ENCODE measurements at regions not wholly inside any gene's neighbourhood (a gene's known extent, or its start where the extent isn't known, plus 50 kb on each side); places are given as distances from the start of the nearest gene placed in this dataset.
A peak's percentile ranks its signal among the peaks of the same experiment; 100 is the strongest.
"Not testable (repeated sequence)": the region's sequence is repeated elsewhere in the genome, so short reads cannot be mapped to it uniquely, and the experiment has no call there.

GRCh38 chr7:65731129-65731528, 141.7 kb upstream of the VKORC1L1 start:
- DNase-seq (ENCODE audit: low read depth in 1 of 2, low spot score in 1 of 2) = no peak
- in situ Hi-C loops (cut with HindIII; ENCODE audit: low pct_unique_long_range_greater_than_20kb, low sequenced_read_pairs) = no loop called here
- no peak for TF ChIP-seq JUND (IDR thresholded peaks at IDR 0.05; ENCODE audit: low read depth)

GRCh38 chr7:65731562-65732035, 141.3 kb upstream of the VKORC1L1 start:
- in situ Hi-C loops (cut with HindIII; ENCODE audit: low pct_unique_long_range_greater_than_20kb, low sequenced_read_pairs) = no loop called here
- DNase-seq (ENCODE audit: low read depth in 1 of 2, low spot score in 1 of 2) = no peak
- TF ChIP-seq JUND (IDR thresholded peaks at IDR 0.05; ENCODE audit: low read depth) = no peak

DNA sequence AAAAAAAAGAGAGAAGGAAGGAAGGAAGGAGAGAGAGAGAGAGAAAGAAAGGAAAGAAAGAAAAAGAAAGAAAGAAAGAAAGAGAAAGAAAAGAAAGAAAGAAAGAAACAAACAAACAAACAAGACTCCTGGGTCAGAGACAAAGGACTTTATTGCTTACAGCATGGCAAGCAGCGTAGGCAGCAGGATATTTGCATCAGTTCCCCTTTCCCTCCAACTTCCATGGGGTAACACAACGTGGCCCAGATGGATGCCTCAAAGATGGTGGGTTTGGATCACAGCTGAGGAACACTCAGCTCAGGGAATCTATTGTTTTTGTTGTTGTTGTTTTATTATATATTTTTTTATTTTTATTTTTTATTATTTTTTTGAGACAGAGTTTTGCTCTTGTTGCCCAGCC, 128.5 kb upstream of the VKORC1L1 start:
- in situ Hi-C loops (cut with HindIII; ENCODE audit: low pct_unique_long_range_greater_than_20kb, low sequenced_read_pairs) = no loop called here

DNA sequence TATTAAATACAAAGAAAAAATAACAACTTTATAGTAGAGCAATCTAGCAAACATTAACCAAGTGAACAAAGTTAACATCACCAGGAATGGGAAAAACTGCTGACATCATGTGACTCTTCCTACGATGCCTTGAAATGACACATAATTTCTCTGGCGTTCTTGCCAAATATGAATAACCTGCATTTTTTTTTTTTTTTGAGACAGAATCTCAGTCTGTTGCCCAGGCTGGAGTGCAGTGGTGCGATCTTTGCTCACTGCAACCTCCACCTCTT, 126.5 kb upstream of the VKORC1L1 start:
- DNase-seq (ENCODE audit: low read depth in 1 of 2, low spot score in 1 of 2) = no peak
- no peak for TF ChIP-seq JUND (IDR thresholded peaks at IDR 0.05; ENCODE audit: low read depth)
- in situ Hi-C loops (cut with HindIII; ENCODE audit: low pct_unique_long_range_greater_than_20kb, low sequenced_read_pairs) = no loop called here

More for the DNA sequence above, 128.5 kb upstream of the VKORC1L1 start:
- TF ChIP-seq JUND (IDR thresholded peaks at IDR 0.05; ENCODE audit: low read depth) = no peak
- DNase-seq (ENCODE audit: low read depth in 1 of 2, low spot score in 1 of 2) = no peak

- in situ Hi-C loops (cut with HindIII; ENCODE audit: low pct_unique_long_range_greater_than_20kb, low sequenced_read_pairs) = no loop called here
- no peak for DNase-seq (ENCODE audit: low read depth in 1 of 2, low spot score in 1 of 2)
- TF ChIP-seq JUND (IDR thresholded peaks at IDR 0.05; ENCODE audit: low read depth) = no peak
Measured at GRCh38 chr7:65749039-65749438, 123.8 kb upstream of the VKORC1L1 start.

DNA sequence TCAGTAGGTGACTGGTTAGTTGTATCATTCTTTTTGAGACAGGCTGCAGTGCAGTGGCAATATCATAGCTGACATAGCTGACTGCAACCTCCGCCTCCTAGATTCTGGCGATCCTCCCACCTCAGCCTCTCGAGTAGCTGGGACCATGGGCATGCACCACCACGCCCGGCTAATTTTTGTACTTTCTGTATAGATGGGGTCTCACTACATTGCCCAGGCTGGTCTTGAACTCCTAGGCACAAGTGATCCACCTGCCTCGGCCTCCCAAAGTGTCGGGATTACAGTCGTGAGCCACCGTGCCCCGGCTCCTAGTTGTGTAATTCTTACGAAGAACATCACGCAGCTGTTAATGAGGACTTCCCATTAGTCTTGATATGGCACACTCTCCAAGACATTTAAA, 123.4 kb upstream of the VKORC1L1 start:
- in situ Hi-C loops (cut with HindIII; ENCODE audit: low pct_unique_long_range_greater_than_20kb, low sequenced_read_pairs) = no loop called here
- no peak for DNase-seq (ENCODE audit: low read depth in 1 of 2, low spot score in 1 of 2)
- no peak for TF ChIP-seq JUND (IDR thresholded peaks at IDR 0.05; ENCODE audit: low read depth)

- DNase-seq (ENCODE audit: low read depth in 1 of 2, low spot score in 1 of 2) = peak; percentile 90 to 96
- no peak for TF ChIP-seq JUND (IDR thresholded peaks at IDR 0.05; ENCODE audit: low read depth)
- in situ Hi-C loops (cut with HindIII; ENCODE audit: low pct_unique_long_range_greater_than_20kb, low sequenced_read_pairs) = no loop called here
Measured at GRCh38 chr7:65750511-65751344, 122.1 kb upstream of the VKORC1L1 start.

DNA sequence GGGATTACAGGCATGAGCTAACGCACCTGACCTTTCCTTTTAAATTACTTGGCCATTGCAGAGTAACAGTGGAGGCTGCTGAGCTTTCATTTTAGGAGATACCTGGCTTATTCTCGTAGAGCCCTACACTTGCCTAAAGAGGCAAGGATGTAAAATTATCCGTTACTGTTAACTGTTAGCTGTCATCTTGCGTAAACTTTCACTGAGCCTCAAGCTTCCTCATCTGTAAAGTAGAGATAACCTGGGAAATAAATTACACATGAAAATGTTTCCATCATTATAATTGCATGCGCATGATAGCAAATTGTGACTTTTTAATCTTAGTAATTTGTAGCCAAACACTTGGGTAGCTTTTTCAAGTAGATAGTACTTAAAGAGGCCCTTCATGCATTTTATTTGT, 118.8 kb upstream of the VKORC1L1 start:
- DNase-seq (ENCODE audit: low read depth in 1 of 2, low spot score in 1 of 2); in situ Hi-C loops (cut with HindIII; ENCODE audit: low pct_unique_long_range_greater_than_20kb, low sequenced_read_pairs): not testable (repeated sequence)

DNA sequence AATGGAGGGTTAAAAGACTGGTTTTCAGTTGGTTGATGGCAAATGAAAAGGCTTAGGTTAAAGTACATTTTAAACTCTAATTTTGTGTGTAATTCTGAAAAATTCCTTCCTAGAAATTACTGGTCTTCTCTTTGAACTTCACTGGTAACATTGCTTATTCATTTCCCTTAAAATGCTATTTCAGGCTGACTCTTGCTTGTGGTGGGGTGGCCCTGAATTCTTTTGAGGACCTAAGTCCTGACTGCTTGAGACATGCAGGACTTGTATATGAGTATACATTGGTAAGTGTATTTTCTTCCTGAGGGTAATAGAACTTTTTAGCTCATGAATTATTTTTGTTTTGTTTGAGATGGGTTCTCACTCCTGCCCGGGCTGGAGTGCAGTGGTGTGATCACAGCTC, 113.9 kb upstream of the VKORC1L1 start:
- DNase-seq (ENCODE audit: low read depth in 1 of 2, low spot score in 1 of 2); in situ Hi-C loops (cut with HindIII; ENCODE audit: low pct_unique_long_range_greater_than_20kb, low sequenced_read_pairs): not testable (repeated sequence)

DNA sequence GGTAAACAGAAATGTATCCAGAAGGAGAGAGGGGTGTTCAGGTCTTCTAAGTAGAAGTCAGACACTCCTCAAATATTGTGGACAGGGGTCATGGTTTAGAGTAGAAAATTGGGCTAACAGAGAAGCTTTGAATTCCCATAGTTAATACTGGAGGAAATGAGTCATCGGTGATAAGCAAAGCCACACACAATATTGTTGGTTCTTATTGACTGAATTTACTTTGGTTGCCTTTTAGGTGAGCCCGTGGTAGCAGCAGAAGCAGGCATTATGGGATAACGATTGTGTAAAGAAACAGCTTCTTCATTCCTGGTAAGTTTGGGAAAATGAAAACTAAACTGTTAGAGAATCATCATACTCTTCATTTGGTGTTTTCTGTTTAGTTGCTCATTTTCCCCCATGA, 110.2 kb upstream of the VKORC1L1 start:
- DNase-seq (ENCODE audit: low read depth in 1 of 2, low spot score in 1 of 2); in situ Hi-C loops (cut with HindIII; ENCODE audit: low pct_unique_long_range_greater_than_20kb, low sequenced_read_pairs): not testable (repeated sequence)

DNA sequence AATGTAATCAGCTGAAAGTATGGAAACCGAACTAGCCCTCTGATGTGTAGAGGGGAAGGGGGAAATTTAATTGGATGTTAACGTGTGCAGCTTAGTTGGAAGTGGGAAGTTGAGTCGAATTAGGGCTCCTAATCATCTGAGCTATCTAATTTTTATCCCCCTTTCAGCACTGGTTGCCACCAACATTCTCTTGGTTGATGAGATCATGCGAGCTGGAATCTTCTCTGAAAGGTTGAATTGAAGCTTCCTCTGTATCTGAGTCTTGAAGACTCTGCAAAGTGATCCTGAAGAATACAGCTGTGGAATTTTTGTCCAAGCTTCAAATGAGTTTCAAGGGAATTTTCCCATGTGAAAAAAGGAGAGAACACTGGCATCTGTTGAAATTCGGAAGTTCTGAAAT, 109.8 kb upstream of the VKORC1L1 start:
- in situ Hi-C loops (cut with HindIII; ENCODE audit: low pct_unique_long_range_greater_than_20kb, low sequenced_read_pairs) = not testable (repeated sequence)

DNA sequence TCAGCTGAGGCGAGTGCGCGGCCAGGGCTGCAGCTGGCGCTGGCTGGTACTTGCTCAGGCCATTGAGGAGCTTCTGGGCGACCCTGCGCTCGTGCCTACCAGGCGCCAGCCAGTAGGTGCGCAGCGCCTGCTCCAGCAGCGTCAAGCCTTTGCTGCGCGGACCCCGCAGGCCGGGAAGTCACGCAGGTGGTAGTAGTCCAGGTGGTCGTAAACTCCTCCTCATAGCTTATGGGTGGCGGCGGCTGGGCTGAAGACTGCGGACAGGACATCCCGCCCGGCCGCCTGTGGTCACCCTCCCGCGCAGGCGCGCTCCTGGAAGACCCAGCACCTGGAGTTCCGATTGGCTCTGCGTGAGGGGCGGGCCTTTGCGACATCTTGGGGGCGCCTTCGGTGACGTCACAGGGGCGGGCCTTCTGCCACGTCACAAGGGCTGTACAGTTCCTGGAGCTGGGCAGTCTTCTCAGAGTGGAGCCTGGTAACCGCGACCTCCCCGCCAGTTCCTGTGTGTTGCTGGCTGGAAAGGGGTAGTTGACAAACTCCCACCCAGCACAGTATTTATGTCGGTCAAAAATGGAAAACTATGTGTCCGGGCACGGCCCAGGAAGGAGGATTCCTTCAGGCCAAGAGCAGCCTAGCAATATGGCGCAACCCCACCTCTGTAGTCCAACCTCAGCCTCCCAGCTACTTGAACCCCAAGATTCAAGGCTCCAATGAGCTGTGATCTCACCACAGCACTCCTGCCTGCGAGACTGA, 102.2 kb upstream of the VKORC1L1 start:
- in situ Hi-C loops (cut with HindIII; ENCODE audit: low pct_unique_long_range_greater_than_20kb, low sequenced_read_pairs) = not testable (repeated sequence)
- peak; percentile 82 to 97 for DNase-seq (ENCODE audit: low read depth in 1 of 2, low spot score in 1 of 2)

More for the DNA sequence above, 109.8 kb upstream of the VKORC1L1 start:
- DNase-seq (ENCODE audit: low read depth in 1 of 2, low spot score in 1 of 2) = not testable (repeated sequence)

DNA sequence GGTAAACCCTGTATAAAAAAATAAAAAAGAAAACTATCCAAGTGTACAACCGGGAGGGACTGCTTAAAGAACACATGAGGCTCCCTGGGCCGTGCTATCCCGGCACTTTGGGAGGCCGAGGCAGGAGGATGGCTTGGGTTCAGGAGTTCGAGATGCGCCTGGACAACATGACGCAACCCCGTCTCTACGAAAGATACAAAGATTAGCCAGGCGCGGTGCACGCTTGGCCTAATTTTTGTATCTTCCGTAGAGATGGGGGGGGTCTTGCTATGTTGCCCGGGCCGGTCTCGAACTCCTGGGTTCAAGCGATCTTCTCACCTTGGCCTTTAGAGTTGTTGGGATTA, 101.7 kb upstream of the VKORC1L1 start:
- DNase-seq (ENCODE audit: low read depth in 1 of 2, low spot score in 1 of 2); in situ Hi-C loops (cut with HindIII; ENCODE audit: low pct_unique_long_range_greater_than_20kb, low sequenced_read_pairs): not testable (repeated sequence)

DNA sequence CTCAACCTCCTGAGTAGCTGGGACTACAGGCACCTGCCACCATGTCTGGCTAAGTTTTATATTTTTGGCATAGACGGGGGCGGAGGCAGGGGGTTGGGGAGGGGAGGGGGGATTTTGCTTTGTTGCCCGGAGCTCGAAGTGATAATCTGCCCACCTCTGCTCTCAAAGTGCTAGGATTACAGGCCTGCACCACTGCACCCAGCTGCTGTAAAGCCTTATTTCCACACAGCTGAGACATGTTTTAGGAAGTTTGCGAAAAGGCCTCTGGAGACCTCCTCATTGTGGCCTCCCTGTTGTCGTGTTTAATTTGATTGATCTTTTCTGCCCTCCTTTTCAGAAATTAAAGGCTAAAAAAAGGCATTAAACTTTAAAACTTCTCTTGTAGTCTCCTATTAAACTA, 96.2 kb upstream of the VKORC1L1 start:
- DNase-seq (ENCODE audit: low read depth in 1 of 2, low spot score in 1 of 2); in situ Hi-C loops (cut with HindIII; ENCODE audit: low pct_unique_long_range_greater_than_20kb, low sequenced_read_pairs): not testable (repeated sequence)

GRCh38 chr7:65789943-65790342, 82.9 kb upstream of the VKORC1L1 start:
- DNase-seq (ENCODE audit: low read depth in 1 of 2, low spot score in 1 of 2); in situ Hi-C loops (cut with HindIII; ENCODE audit: low pct_unique_long_range_greater_than_20kb, low sequenced_read_pairs): not testable (repeated sequence)

DNA sequence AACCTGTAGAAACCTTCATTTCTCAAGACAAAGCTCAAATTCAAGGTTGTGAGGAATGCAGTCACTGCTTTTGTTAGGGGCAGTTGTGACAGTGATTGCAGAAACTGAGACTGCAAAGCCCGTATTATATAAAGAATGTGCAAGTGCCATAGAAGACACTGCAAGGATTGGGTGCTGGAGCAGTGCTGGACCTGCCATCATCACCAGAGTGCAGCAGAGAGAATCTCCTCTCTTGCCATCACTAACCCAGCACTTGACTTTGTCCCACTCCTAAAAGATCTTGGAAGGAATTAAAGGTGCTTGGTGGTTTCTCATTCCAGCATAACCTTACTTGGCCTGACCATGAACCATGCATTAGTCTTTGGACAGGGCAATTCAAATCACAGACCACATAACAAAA, 81.1 kb upstream of the VKORC1L1 start:
- in situ Hi-C loops (cut with HindIII; ENCODE audit: low pct_unique_long_range_greater_than_20kb, low sequenced_read_pairs) = not testable (repeated sequence)
- peak in 1 of 2 experiments; percentile 18 for DNase-seq (ENCODE audit: low read depth in 1 of 2, low spot score in 1 of 2)

DNA sequence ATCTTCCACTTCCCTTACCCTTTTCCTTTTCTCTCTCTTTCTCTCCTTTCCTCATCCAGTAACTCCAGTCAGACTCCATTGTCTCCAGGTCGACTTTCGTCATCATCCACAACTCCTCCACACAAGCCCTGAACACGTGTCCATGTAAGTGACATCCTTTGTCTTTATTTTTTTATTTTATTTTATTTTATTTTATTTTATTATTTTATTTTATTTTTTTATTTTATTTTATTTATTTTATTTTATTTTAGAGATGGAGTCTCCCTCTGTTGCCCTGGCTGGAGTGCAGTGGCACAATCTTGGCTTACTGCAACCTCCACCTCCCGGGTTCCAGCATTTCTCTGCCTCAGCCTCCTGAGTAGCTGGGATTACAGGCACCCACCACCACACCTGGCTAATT, 80.1 kb upstream of the VKORC1L1 start:
- DNase-seq (ENCODE audit: low read depth in 1 of 2, low spot score in 1 of 2); in situ Hi-C loops (cut with HindIII; ENCODE audit: low pct_unique_long_range_greater_than_20kb, low sequenced_read_pairs): not testable (repeated sequence)

DNA sequence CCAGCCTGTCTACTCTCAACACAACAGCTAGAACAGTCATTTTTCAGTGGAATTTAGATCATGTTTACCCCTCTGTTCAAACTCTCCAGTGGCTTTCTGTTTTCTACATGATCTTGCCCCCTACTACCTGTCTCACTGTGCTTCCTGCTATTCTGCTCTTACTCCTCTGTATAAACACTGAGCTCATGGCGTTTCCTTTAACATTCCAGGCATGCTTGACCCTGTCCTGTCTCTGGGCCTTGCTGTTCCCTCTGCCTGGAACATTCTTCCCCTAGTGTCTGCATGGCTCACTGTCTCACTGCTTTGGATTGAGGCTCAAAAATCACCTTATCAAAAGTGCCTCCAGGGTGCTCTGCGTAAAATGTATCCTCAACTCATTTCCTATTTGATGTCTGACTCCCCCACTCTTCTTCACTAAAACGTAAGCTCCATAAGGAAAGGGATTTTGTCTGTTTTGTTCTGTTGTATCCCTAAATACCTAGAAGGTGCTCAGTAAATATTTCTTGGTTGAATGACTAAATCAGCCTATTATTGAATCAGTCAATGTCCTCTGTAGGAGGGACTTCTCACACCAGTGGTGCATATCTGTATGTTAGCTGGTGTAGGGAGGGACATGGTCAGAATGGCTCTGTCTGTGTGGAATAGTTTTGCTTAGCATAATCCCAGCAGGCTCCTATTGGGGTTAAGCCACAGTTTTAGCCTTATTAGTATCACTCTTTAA, 78.0 kb upstream of the VKORC1L1 start:
- in situ Hi-C loops (cut with HindIII; ENCODE audit: low pct_unique_long_range_greater_than_20kb, low sequenced_read_pairs) = not testable (repeated sequence)

More for the DNA sequence above, 78.0 kb upstream of the VKORC1L1 start:
- DNase-seq (ENCODE audit: low read depth in 1 of 2, low spot score in 1 of 2) = peak in 1 of 2 experiments; percentile 72
